ENCODE measurements at regions not wholly inside any gene's neighbourhood (a gene's known extent, or its start where the extent isn't known, plus 50 kb on each side); places are given as distances from the start of the nearest gene placed in this dataset.

DNA sequence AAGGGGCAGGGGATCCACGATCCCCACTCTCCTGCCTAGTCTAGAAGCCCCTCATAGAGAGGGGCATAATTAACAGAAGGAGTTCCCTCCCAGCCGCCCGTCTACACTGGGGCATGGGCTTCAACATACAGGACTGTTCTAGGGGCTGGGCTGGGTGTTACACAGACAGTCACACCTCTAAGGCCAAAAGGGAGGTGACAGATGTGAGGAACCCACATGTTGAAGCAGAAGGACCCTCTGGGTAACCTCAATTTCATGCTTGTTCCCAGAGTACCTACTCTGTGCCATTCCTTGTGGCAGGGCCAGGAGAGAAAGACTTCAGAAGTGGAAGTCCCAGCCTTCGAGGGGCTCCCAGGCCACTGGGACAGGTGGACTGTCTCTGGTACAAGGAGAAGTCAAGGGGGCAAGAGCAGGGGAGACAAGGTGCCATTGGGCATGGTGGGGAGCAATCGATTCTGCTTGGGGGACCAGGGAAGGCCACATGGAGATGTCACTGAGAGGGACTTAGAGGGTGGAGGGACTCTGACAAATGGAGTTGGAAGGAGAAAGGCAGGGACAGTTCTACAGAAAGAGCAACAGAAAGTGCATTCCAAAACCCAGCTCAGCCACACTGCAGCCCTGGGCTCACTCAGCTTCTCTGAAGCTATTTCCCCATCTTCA lies 71.3 kb downstream of the CPN2 start:
- no peak for DNase-seq (ENCODE audit: low spot score)

DNA sequence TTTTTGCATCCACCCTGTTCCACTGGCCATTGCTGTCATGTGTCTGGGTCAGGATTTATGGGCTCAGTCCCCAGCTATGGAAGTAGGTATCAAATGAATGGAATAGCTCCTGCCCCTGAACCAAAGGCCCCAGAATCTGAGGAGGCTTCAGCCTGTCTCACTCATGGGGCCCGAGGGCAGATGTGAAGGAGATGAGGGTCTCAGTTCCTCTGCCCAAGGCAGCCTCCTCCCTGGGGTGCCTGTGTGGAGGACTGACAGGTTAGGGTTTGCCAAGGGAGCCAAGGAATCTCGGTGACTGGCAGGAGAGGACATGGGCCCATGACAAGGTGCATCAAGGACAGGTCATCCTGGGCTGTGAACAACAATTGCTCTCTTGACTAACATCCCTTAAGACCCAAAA lies 70.4 kb downstream of the CPN2 start:
- DNase-seq (ENCODE audit: low spot score), result no peak

DNA sequence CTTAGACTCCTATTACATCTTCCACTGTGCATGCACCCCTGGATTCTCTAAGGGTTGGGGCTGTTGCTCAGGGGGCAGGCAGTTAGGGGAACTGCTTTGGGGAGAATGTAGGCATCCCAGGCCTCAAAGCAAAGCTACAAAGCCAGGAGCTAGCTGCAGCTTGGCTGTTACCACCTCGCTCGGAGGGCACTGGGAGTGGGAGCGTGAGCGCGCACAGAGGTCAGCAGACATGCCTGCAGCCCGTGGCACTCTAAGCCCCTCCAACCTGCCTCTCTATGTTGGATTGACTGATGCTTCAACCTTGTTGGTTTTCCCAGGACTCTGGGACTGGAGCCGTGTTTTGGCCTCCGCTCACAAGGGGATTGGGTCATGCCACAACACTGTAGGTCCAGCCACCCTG lies 69.8 kb downstream of the CPN2 start:
- DNase-seq (ENCODE audit: low spot score), result no peak

DNA sequence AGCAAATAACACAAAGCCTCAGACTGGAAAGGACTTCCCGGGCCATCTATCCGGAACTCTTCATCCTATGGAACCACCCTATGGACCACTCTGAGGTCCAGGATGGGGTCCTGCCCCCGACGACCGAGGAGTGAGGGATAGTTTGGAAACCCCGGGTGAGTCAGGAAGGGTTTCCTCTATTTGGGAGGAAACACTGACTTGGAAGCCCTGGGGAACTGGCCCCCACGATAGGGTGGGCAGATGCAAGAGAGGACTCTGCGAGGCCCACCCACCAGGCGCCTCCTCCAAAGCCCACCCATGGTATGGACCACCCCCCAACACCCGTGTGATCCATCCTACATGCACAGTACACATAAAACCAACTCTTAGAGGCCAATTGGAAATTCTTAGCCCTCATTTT lies 69.4 kb downstream of the CPN2 start:
- DNase-seq (ENCODE audit: low spot score), result no peak

DNA sequence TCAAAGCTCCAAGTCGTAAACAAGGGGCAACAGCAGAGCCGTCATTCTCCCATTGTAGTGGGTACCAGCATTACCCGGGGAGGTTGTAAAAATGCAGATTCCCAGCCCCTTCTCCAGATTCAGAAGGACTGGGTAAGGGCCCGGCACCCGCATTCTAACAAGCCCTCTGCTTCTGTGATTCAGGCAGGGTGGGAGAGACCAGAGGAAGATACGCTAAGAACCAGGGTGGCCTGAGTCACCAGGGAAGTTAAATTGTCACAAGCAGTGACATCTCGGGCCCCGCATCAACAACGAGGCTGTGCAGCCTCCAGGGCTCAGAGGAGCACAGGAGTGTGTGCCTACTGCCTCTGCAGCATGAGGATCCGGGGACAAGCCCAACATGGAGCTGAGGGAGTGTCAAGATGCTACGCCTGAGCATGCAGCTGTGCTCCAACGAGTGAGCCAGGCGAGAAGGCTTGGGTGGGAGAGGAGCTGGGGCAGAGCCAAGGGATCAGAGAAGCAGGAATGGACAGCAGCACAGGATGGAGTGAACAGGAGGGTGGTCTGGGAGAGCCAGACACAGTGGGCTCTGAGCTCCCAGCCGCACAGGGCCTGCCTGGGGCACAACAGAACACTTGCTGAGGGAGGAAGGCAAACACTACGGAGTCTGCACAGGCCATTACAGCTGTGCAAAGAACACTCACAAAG lies 68.5 kb downstream of the CPN2 start:
- no peak for DNase-seq (ENCODE audit: low spot score)

DNA sequence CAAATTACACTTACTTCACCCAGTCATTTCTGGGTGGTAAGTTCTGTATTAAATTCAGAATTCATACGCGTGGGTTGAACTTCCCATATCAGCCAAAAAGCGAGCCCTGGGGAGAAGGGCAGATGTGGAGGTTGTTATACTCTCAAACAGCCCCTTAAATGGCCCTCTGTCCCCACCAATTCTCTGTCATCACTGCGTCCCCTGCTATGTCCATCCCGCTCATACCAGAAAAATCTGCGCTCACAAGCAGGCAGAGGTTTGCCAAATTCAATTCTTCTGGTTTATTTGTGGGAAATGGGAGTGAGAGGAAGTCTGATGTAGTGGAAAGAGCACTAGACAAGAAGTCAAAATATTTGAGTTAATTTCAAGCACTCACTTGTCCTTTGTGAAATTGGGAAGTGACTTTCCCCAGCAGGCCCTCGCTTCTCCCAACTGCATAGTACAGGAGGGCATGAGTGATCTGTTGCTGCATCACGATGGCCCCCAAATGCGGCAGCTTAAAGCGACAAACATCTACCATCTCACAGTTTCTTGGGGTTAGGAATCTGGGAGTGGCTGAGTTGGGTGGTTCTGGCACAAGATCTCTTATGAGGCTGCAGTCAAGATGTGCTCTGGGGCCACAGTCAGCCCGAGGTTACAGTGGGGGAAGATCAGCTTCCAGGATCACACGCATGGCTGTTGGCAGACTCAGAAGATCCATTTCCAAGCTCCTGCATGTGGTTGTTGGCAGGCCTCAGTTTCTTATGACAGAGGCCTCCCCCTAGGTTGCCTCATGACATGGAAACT lies 67.7 kb downstream of the CPN2 start:
- peak; percentile 84 for DNase-seq (ENCODE audit: low spot score)

DNA sequence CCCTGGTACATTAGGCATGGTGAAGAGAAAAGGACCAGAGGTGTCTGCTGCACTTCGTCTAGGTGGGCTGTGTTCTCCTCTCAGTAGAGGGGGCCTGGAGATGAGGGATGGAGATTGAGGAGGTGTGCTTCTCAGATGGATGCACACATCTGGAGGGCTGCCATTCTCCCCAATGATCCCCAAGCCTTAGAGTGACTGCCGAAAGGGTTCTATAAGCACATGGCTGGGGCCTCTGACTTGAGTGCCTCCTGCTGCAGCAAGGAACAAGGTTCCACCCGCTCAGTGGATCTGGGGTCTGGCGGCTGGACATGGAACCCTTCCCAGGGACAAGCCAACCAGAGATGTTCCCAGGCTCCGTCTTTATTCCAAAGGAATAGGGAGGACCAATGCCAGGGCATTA lies 66.8 kb downstream of the CPN2 start:
- no peak for DNase-seq (ENCODE audit: low spot score)

DNA sequence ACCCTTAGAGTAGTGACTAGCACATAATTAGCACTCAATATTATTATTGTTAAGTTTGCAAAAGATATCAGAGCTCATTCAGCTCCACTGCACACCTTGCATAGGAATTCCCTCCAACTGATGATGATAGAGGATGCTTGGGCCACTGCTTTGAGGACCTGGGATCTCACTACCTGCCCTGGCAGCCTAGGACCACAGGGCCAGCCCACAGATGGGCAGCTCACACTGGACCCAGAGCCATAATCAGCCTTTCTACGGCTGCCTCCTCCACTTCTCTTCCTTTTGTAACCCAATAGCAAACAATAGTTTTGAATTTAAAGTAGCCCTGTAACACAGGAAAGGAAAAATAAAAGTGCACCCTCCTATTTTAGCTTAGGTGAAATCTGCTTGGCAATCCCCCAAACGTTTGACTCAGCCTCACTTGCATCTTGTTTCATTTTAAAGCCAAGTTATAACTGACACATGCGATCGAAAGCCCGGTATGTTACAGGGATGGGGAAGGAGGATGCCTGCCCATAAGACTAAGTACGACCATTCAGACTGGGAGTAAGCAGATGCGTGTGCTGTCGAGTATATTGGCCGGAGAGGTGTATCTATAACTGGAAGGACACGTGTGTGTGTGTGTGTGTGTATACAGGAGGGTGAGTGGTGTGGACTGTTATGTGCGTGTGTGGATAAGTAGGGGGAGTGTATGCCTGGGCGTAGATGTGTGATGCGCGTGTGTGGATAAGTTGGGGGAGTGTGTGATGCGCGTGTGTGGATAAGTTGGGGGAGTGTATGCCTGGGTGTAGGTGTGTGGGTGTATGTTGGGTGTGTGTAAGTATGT lies 65.9 kb downstream of the CPN2 start:
- DNase-seq (ENCODE audit: low spot score), result peak; percentile 60

DNA sequence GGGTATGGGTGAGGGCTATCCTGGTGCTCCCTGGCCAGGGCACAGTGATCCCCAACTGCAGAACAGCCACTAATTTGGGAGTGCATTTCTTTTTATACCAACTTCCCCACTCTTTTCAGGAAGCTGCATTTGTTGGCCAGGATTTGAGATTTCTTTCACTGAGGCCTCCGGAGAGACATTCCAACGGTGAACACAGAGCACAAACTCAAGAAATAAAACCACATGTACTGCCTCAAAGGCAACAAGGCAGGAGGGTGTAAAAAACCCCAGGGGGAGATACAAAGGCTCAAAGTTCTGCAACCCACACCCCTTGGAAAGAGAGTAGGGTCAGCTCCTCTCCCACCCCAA lies 65.3 kb downstream of the CPN2 start:
- DNase-seq (ENCODE audit: low spot score), result no peak

DNA sequence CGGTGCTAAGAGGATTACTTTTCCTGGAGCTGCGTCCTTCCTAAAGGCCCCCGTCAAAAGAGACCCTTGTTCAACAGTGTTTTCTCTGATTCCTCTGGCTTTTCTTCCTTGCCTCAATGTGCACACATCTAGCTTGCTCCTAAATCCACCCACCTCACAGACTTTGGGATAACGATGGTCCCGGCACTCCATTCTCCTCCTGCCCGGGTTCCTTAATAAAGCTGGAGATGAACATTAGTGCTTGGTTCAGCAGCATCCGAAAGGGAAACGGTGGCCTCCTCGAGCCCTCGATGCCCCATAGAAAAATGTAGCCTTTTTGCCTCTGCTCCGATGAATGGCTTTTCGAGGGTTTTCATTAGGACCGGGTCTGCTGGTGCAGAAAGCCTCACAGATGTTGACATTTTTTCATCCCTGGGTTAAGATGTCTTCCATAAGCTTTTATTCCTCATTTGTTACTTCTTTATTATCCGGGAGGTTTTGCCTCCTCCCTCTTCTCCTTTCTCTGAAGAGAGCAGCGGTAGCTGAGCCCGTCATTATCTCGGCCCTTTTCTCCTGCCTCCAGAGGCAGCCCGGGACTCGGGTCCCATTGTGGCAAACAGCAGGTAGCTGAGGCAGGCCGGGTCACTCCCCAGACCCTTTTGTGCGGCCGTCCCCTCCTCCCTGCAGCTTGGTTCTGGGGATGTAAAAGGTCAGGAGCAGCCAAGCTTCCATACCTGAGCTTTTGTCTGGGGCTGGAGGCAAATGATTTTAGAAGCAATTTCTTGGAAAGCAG lies 64.6 kb downstream of the CPN2 start:
- no peak for DNase-seq (ENCODE audit: low spot score)

DNA sequence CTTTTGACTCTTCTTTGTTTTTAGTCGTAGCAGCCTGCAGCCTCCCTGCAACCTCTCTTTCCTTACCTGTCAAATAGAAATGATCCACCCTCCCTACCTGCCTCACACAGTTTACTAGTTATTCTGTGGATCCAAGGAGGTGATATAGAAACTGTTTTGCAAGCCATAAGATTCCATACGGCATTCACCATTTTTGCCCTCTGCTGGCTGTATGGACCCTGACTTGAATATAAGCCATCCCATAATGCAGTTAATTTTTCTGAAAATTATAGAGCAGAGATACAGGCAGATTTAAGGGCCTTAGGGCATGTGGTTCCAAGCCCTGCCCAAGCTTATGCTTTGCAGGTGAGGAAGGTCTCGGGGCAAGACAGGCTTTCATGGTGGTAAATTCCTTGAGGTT lies 63.8 kb downstream of the CPN2 start:
- no peak for DNase-seq (ENCODE audit: low spot score)

DNA sequence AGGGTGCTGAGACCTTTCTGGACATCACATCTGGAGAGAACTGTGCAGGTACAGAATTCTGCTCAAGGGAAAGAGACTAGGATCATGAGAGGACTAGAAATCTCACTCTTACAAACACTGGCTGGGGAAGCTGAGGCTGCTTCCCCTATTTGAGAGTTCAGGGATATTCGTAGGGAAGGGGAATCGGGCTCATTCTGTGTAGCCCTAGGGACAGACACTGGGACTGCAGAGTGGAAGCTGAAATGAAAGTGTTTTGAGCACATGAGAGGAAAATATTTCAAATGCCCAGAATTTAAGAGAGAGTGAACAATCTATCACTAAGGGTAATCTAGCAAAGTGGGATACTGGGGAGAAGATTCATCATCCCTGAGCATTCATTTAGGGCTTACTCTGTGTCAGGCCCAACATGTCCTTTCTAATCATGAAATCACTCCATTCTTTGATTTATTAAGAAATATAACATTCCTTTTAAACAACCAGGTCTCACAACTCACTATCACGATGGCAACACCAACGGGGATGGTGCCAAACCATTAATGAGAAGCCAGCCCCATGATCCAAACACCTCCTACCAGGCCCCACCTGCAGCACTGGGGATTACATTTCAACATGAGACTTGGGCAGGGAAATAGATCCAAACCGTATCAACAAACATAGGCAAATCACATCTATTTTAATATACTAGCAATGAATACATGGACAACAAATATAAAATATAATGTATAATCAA lies 63.0 kb downstream of the CPN2 start:
- DNase-seq (ENCODE audit: low spot score), result no peak
